Neuronal stem cell (in vitro differentiated cells): ENCODE measurements at regions not wholly inside any gene's neighbourhood (a gene's known extent, or its start where the extent isn't known, plus 50 kb on each side); places are given as distances from the start of the nearest gene placed in this dataset.
"Not testable (repeated sequence)": the region's sequence is repeated elsewhere in the genome, so short reads cannot be mapped to it uniquely, and the experiment has no call there.

Experiments
- DNase-seq: peaks from one replicate; pipeline ENCODE4 v3.0.0-alpha.2; 2013; ENCODE audit warnings: low spot score
- H2AFZ ChIP-seq: one replicate; pipeline ENCODE4 v1.6.1; 2013; ENCODE audit warnings: mild to moderate bottlenecking, low read length, inconsistent platforms
- H2AK5ac ChIP-seq: 2 replicates; pipeline ENCODE4 v1.6.1; 2013; ENCODE audit warnings: low read depth, mild to moderate bottlenecking, inconsistent platforms, low read length, moderate library complexity, mixed read lengths
- H2BK120ac ChIP-seq: 2 replicates; pipeline ENCODE4 v1.6.1; 2013; ENCODE audit warnings: low read depth, mild to moderate bottlenecking, inconsistent platforms, low read length, moderate library complexity, mixed read lengths
- H2BK12ac ChIP-seq: one replicate; pipeline ENCODE4 v1.6.1; 2013; ENCODE audit warnings: low read length, inconsistent platforms
- H2BK15ac ChIP-seq: 2 replicates; pipeline ENCODE4 v1.6.1; 2013; ENCODE audit warnings: mild to moderate bottlenecking, low read length, inconsistent platforms, mixed read lengths
- H2BK5ac ChIP-seq: one replicate; pipeline ENCODE4 v1.6.1; 2013; ENCODE audit warnings: inconsistent platforms, mild to moderate bottlenecking, low read length, moderate library complexity
- H3K14ac ChIP-seq: one replicate; pipeline ENCODE4 v1.6.1; 2013; ENCODE audit warnings: low read length, inconsistent platforms
- H3K18ac ChIP-seq: 2 replicates; pipeline ENCODE4 v1.6.1; 2013; ENCODE audit warnings: low read length, inconsistent platforms
- H3K23ac ChIP-seq: 2 replicates; pipeline ENCODE4 v1.6.1; 2013; ENCODE audit warnings: low read depth, mild to moderate bottlenecking, mixed read lengths, low read length, inconsistent platforms; ENCODE audit not compliant: poor library complexity
- H3K27ac ChIP-seq: replicated peaks from 3 replicates; pipeline ENCODE4 v1.5.1; 2013; ENCODE audit warnings: low read length, inconsistent platforms
- H3K27me3 ChIP-seq, 3 experiments: 2 replicates each; pipeline ENCODE4 v1.6.1; 2013; ENCODE audit warnings: low read length in 3 of 3, mild to moderate bottlenecking in 2 of 3, inconsistent platforms in 1 of 3, low read depth in 1 of 3, mixed read lengths in 1 of 3, moderate library complexity in 1 of 3; ENCODE audit not compliant: control insufficient read depth in 3 of 3, insufficient read depth in 3 of 3
- H3K36me3 ChIP-seq, 2 donors: replicated peaks in 1 of 2; 2 replicates each; pipeline ENCODE4 v1.6.1; 2013; ENCODE audit warnings: low read length in 2 of 2; ENCODE audit not compliant: control insufficient read depth in 2 of 2, insufficient read depth in 2 of 2
- H3K4ac ChIP-seq: 2 replicates; pipeline ENCODE4 v1.6.1; 2013; ENCODE audit warnings: inconsistent platforms, mild to moderate bottlenecking, low read length, moderate library complexity
- H3K4me1 ChIP-seq, 2 donors: 1 replicate in 1 of 2; 2 replicates in 1 of 2; pipeline ENCODE4 v1.6.1; 2013; ENCODE audit warnings: low read length in 2 of 2, low read depth in 1 of 2; ENCODE audit not compliant: control insufficient read depth in 2 of 2, insufficient read depth in 1 of 2
- H3K4me2 ChIP-seq: one replicate; pipeline ENCODE4 v1.6.1; 2013; ENCODE audit warnings: mild to moderate bottlenecking, low read length, inconsistent platforms; ENCODE audit not compliant: insufficient read depth, poor library complexity, severe bottlenecking
- H3K4me3 ChIP-seq, 2 donors: 2 replicates each; pipeline ENCODE4 v1.5.1; 2013; ENCODE audit warnings: low read length in 2 of 2, mild to moderate bottlenecking in 2 of 2, inconsistent platforms in 1 of 2, moderate library complexity in 1 of 2
- H3K79me1 ChIP-seq: one replicate; pipeline ENCODE4 v1.6.1; 2013; ENCODE audit warnings: low read depth, mild to moderate bottlenecking, inconsistent platforms, low read length, moderate library complexity
- H3K9ac ChIP-seq: one replicate; pipeline ENCODE4 v1.6.1; 2013; ENCODE audit warnings: mild to moderate bottlenecking, low read depth, low read length, inconsistent platforms; ENCODE audit not compliant: poor library complexity
- H3K9me3 ChIP-seq, 2 donors: replicated peaks in 1 of 2; 2 replicates each; pipeline versions ENCODE3 to v1.6.1; 2013; ENCODE audit warnings: low read length in 2 of 2, mild to moderate bottlenecking in 2 of 2, inconsistent platforms in 1 of 2, low read depth in 1 of 2, mixed read lengths in 1 of 2, moderate library complexity in 1 of 2; ENCODE audit not compliant: control insufficient read depth in 2 of 2, insufficient read depth in 1 of 2
- H4K8ac ChIP-seq: one replicate; pipeline ENCODE4 v1.6.1; 2013; ENCODE audit warnings: low read depth, mild to moderate bottlenecking, inconsistent platforms, low read length, moderate library complexity
- H4K91ac ChIP-seq: one replicate; pipeline ENCODE4 v1.6.1; 2013; ENCODE audit warnings: low read length, low read depth, mild to moderate bottlenecking, inconsistent platforms; ENCODE audit not compliant: poor library complexity
- WGBS, 2 donors: extraction: QIAGEN DNeasy Blood & Tissue Kit; methylation state at CpG; one replicate each; pipeline ENCODE4 v1.1.7; 2013; ENCODE audit warnings: missing lambda C conversion rate in 2 of 2, mixed read lengths in 1 of 2; ENCODE audit not compliant: insufficient read length in 2 of 2, insufficient replicate concordance in 1 of 2; ENCODE audit errors: extremely low coverage in 2 of 2; 5-methylcytosine and 5-hydroxymethylcytosine counted together

GRCh38 chr11:26882363-26882880 is 111.5 kb upstream of the FIBIN start:
- not testable (repeated sequence) for H2AFZ ChIP-seq, H3K4me2 ChIP-seq, DNase-seq, H3K79me1 ChIP-seq, H3K36me3 ChIP-seq, H2BK15ac ChIP-seq, H2BK5ac ChIP-seq, H3K27ac ChIP-seq, H2BK12ac ChIP-seq, H3K14ac ChIP-seq, H4K91ac ChIP-seq, H3K9me3 ChIP-seq, H2BK120ac ChIP-seq, H3K23ac ChIP-seq, H3K4ac ChIP-seq, H3K4me1 ChIP-seq, H4K8ac ChIP-seq, H2AK5ac ChIP-seq, H3K18ac ChIP-seq, H3K27me3 ChIP-seq
- WGBS, 2 donors = no CpG with 5 or more reads among the region's 4 CpGs
- H3K9ac ChIP-seq = peak overlapping the region; percentile 21
- peak overlapping the region in 1 of 2 donors; percentile 6 for H3K4me3 ChIP-seq

- Histone ChIP-seq H3K4me2 (no peak overlapping the region), H2BK120ac (no peak overlapping the region), H3K27ac (no peak overlapping the region), H4K8ac (no peak overlapping the region), H3K9me3 (no peaks in the 10 kb centered on the region), H3K79me1 (no peaks in the 10 kb centered on the region), H2BK5ac (no peak overlapping the region), H3K9ac (no peak overlapping the region), H3K27me3 (no peaks in the 10 kb centered on the region), H3K4ac (no peak overlapping the region), H3K36me3 (no peaks in the 10 kb centered on the region), H2AFZ (no peak overlapping the region), H3K4me3 (no peak overlapping the region), H3K18ac (no peak overlapping the region), H2BK12ac (no peak overlapping the region), H4K91ac (no peak overlapping the region), H3K4me1 (no peaks in the 10 kb centered on the region), H2BK15ac (no peak overlapping the region), H2AK5ac (no peak overlapping the region), H3K23ac (no peak overlapping the region), H3K14ac (no peak overlapping the region)
- no CpG with 5 or more reads among the region's 2 CpGs for WGBS, 2 donors
- no peak for DNase-seq
These were observed 102.4 kb upstream of the FIBIN start for GRCh38 chr11:26891501-26891900.

GRCh38 chr11:26896719-26897118 is 97.2 kb upstream of the FIBIN start:
- no peak overlapping the region for H3K9ac ChIP-seq
- no peak overlapping the region for H3K18ac ChIP-seq
- no peak overlapping the region for H2AK5ac ChIP-seq
- no peaks in the 10 kb centered on the region for H3K27me3 ChIP-seq
- no peaks in the 10 kb centered on the region for H3K79me1 ChIP-seq
- H3K4me2 ChIP-seq = no peak overlapping the region
- H3K4me1 ChIP-seq = no peaks in the 10 kb centered on the region
- no peaks in the 10 kb centered on the region for H3K36me3 ChIP-seq
- DNase-seq = no peak
- H2BK15ac ChIP-seq = no peak overlapping the region
- no peak overlapping the region for H2BK5ac ChIP-seq
- no peak overlapping the region for H3K14ac ChIP-seq
- no peak overlapping the region for H2AFZ ChIP-seq
- no peak overlapping the region for H3K23ac ChIP-seq
- H3K4me3 ChIP-seq = no peak overlapping the region
- no CpG with 5 or more reads among the region's 2 CpGs for WGBS, 2 donors
- H3K4ac ChIP-seq = no peak overlapping the region
- no peak overlapping the region for H2BK12ac ChIP-seq
- H4K91ac ChIP-seq = no peak overlapping the region
- H3K27ac ChIP-seq = no peak overlapping the region
- no peaks in the 10 kb centered on the region for H3K9me3 ChIP-seq
- no peak overlapping the region for H4K8ac ChIP-seq
- no peak overlapping the region for H2BK120ac ChIP-seq

GRCh38 chr11:26898799-26899198 is 95.1 kb upstream of the FIBIN start:
- Histone ChIP-seq H2BK15ac (no peak overlapping the region), H3K36me3 (no peaks in the 10 kb centered on the region), H3K27ac (no peak overlapping the region), H2AK5ac (no peak overlapping the region), H2BK5ac (no peak overlapping the region), H4K8ac (no peak overlapping the region), H3K4me1 (no peaks in the 10 kb centered on the region), H2AFZ (no peak overlapping the region), H3K9ac (no peak overlapping the region), H3K23ac (no peak overlapping the region), H3K27me3 (no peaks in the 10 kb centered on the region), H3K14ac (no peak overlapping the region), H3K4me2 (no peak overlapping the region), H4K91ac (no peak overlapping the region), H2BK120ac (no peak overlapping the region), H3K18ac (no peak overlapping the region), H2BK12ac (no peak overlapping the region), H3K4ac (no peak overlapping the region), H3K79me1 (no peaks in the 10 kb centered on the region), H3K9me3 (no peaks in the 10 kb centered on the region), H3K4me3 (no peak overlapping the region)
- no peak for DNase-seq
- WGBS, 2 donors = no CpG with 5 or more reads among the region's 1 CpG
